ENCODE measurements at regions not wholly inside any gene's neighbourhood (a gene's known extent, or its start where the extent isn't known, plus 50 kb on each side); places are given as distances from the start of the nearest gene placed in this dataset.
"Not testable (repeated sequence)": the region's sequence is repeated elsewhere in the genome, so short reads cannot be mapped to it uniquely, and the experiment has no call there.

GRCh38 chr5:17012289-17012688 lies 76.2 kb upstream of the MYO10 start:
- WGBS (ENCODE audit: insufficient coverage, insufficient read length), result no CpG with 5 or more reads among the region's 3 CpGs
- H3K9me3 ChIP-seq (ENCODE audit: control insufficient read depth, insufficient read depth, low read length), result no peaks in the 10 kb centered on the region
- no peaks in the 10 kb centered on the region for H3K27me3 ChIP-seq (ENCODE audit: control insufficient read depth, insufficient read depth, low read length)
- no peaks in the 10 kb centered on the region for H3K36me3 ChIP-seq (ENCODE audit: control insufficient read depth, insufficient read depth, low read length)
- H3K4me3 ChIP-seq (ENCODE audit: low read length), result no peak overlapping the region
- DNase-seq (ENCODE audit: low read depth, low spot score), result no peak
- H3K4me1 ChIP-seq (ENCODE audit: control insufficient read depth, insufficient read depth, low read length), result no peaks in the 10 kb centered on the region
- H3K27ac ChIP-seq (ENCODE audit: low read length), result no peak overlapping the region

DNA sequence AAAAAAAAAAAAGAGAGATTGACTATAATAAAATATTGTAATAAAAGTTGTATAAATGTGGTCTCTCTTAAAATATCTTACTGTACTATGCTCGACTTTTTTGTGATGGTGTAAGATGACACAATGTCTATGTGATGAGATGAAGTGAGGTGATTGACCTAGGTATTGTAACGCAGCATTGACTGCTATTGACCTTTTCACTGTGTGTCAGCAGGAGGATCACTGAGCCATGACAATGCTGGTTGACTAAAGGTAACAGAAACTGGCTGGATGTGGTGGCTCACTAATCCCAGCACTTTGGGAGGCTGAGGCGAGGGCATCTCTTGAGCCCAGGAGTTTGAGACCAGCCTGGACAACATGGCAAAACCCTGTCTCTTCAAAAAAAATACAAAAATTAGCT lies 78.6 kb upstream of the MYO10 start:
- Histone ChIP-seq H3K4me1 (ENCODE audit: control insufficient read depth, insufficient read depth, low read length) (no peaks in the 10 kb centered on the region), H3K27me3 (ENCODE audit: control insufficient read depth, insufficient read depth, low read length) (no peaks in the 10 kb centered on the region), H3K4me3 (ENCODE audit: low read length) (no peak overlapping the region), H3K36me3 (ENCODE audit: control insufficient read depth, insufficient read depth, low read length) (no peaks in the 10 kb centered on the region), H3K9me3 (ENCODE audit: control insufficient read depth, insufficient read depth, low read length) (no peaks in the 10 kb centered on the region), H3K27ac (ENCODE audit: low read length) (no peak overlapping the region)
- WGBS (ENCODE audit: insufficient coverage, insufficient read length), result no CpG with 5 or more reads among the region's 3 CpGs
- no peak for DNase-seq (ENCODE audit: low read depth, low spot score)

GRCh38 chr5:17018871-17019270 lies 82.8 kb upstream of the MYO10 start:
- no peak for DNase-seq (ENCODE audit: low read depth, low spot score)
- Histone ChIP-seq H3K9me3 (ENCODE audit: control insufficient read depth, insufficient read depth, low read length) (no peaks in the 10 kb centered on the region), H3K36me3 (ENCODE audit: control insufficient read depth, insufficient read depth, low read length) (no peaks in the 10 kb centered on the region), H3K4me1 (ENCODE audit: control insufficient read depth, insufficient read depth, low read length) (no peaks in the 10 kb centered on the region), H3K4me3 (ENCODE audit: low read length) (no peak overlapping the region), H3K27ac (ENCODE audit: low read length) (no peak overlapping the region), H3K27me3 (ENCODE audit: control insufficient read depth, insufficient read depth, low read length) (no peaks in the 10 kb centered on the region)
- WGBS (ENCODE audit: insufficient coverage, insufficient read length), result no CpG with 5 or more reads among the region's 1 CpG

GRCh38 chr5:17019324-17019723 lies 83.2 kb upstream of the MYO10 start:
- Histone ChIP-seq H3K36me3 (ENCODE audit: control insufficient read depth, insufficient read depth, low read length) (no peaks in the 10 kb centered on the region), H3K9me3 (ENCODE audit: control insufficient read depth, insufficient read depth, low read length) (no peaks in the 10 kb centered on the region), H3K27me3 (ENCODE audit: control insufficient read depth, insufficient read depth, low read length) (no peaks in the 10 kb centered on the region), H3K4me3 (ENCODE audit: low read length) (no peak overlapping the region), H3K4me1 (ENCODE audit: control insufficient read depth, insufficient read depth, low read length) (no peaks in the 10 kb centered on the region), H3K27ac (ENCODE audit: low read length) (no peak overlapping the region)
- no peak for DNase-seq (ENCODE audit: low read depth, low spot score)
- no CpG with 5 or more reads among the region's 6 CpGs for WGBS (ENCODE audit: insufficient coverage, insufficient read length)

DNA sequence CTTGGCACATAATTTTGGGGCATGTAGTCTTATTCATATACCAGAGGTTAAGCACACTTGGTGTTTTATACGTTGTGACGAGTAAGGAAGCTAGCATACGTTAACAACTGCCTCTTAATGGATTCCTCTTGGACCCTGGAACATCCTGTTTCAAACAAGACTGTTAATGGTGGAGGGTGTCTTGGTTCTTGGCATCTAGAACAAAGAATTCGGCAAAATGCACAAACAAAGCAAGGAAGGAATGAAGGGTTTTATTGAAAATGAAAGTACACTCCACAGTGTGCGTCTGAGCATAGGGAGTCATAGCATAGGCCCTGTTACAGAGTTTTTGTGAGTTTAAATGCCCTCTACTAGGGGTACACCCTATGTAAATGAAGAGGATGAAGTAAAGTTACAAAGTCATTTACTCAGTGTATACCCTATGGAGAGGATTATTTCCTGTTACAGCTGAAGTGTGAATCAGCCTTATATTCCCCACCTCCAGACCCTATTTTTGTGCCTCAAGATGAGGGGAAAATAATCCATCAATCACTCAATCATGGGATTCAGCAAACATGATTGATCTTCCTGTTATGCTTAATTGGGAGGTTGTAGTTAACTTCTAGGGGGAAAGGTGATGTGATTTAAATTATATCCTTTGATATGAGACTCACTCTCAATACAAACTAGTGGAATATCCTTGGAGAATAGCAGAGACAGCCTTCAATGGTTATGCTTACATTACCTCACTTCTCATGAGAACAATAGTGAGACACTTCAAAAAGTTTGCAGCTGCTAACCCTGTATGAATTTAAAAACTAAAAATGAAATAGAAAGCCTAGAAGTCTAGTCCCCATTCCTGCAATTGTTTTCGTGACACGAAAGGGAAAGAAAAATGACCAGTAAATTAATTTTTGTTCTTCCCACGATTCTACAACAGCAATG lies 84.9 kb upstream of the MYO10 start:
- Histone ChIP-seq H3K36me3 (ENCODE audit: control insufficient read depth, insufficient read depth, low read length) (no peaks in the 10 kb centered on the region), H3K4me3 (ENCODE audit: low read length) (no peak overlapping the region), H3K27ac (ENCODE audit: low read length) (no peak overlapping the region), H3K27me3 (ENCODE audit: control insufficient read depth, insufficient read depth, low read length) (no peaks in the 10 kb centered on the region), H3K9me3 (ENCODE audit: control insufficient read depth, insufficient read depth, low read length) (no peaks in the 10 kb centered on the region), H3K4me1 (ENCODE audit: control insufficient read depth, insufficient read depth, low read length) (no peaks in the 10 kb centered on the region)
- no peak for DNase-seq (ENCODE audit: low read depth, low spot score)
- no CpG with 5 or more reads among the region's 8 CpGs for WGBS (ENCODE audit: insufficient coverage, insufficient read length)

GRCh38 chr5:17021602-17021932 lies 85.5 kb upstream of the MYO10 start:
- Histone ChIP-seq H3K4me1 (ENCODE audit: control insufficient read depth, insufficient read depth, low read length) (no peaks in the 10 kb centered on the region), H3K27me3 (ENCODE audit: control insufficient read depth, insufficient read depth, low read length) (no peaks in the 10 kb centered on the region), H3K9me3 (ENCODE audit: control insufficient read depth, insufficient read depth, low read length) (no peaks in the 10 kb centered on the region), H3K27ac (ENCODE audit: low read length) (no peak overlapping the region), H3K4me3 (ENCODE audit: low read length) (no peak overlapping the region), H3K36me3 (ENCODE audit: control insufficient read depth, insufficient read depth, low read length) (no peaks in the 10 kb centered on the region)
- no peak for DNase-seq (ENCODE audit: low read depth, low spot score)

DNA sequence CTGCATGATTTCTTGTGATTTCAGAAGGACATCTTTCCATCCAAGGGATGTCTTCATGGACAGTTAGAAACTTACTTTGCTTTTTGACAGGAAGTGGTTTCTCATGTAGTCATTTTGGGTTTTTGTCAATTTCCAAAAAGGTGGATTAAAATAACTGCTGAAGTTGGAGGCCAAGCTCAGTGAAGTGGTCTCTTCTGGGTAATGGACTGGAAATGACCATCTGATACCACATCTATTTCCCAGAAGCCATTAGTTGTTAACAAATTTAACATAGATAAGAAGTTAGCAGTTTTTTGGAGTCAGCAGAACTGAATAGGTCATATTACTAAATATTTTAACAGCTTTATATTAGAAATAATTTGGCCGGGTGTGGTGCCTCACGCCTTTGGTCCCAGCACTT lies 86.2 kb upstream of the MYO10 start:
- Histone ChIP-seq H3K4me3 (ENCODE audit: low read length) (no peak overlapping the region), H3K27me3 (ENCODE audit: control insufficient read depth, insufficient read depth, low read length) (no peaks in the 10 kb centered on the region), H3K4me1 (ENCODE audit: control insufficient read depth, insufficient read depth, low read length) (no peaks in the 10 kb centered on the region), H3K9me3 (ENCODE audit: control insufficient read depth, insufficient read depth, low read length) (no peaks in the 10 kb centered on the region), H3K27ac (ENCODE audit: low read length) (no peak overlapping the region), H3K36me3 (ENCODE audit: control insufficient read depth, insufficient read depth, low read length) (no peaks in the 10 kb centered on the region)
- no CpG with 5 or more reads among the region's 2 CpGs for whole genome bisulfite sequencing (ENCODE audit: insufficient coverage, insufficient read length)
- DNase-seq (ENCODE audit: low read depth, low spot score), result no peak

DNA sequence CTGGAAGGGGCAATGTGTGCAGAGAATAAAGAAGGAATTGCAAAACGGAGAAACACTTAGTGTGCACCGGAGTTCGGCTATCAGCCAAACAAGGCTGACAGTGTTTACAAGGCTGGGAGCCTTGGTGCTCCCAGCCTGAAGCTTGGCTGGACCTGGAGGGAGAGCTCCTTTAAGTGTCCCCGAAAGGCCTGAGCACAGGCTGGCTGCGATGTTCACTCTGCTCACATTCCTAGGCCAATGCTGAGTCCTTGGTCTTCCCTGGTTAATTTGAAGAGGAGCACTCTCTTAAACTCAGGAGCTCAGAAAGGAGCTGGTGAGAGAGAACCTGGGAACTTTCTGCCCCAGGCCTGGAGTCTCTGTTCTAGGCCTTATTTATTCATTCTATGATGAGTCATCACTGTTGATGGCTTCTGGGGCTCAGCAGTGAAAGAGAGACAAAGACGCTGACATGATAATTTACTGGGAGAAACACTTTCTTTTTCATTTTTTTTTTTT lies 88.6 kb upstream of the MYO10 start:
- Histone ChIP-seq H3K4me3 (ENCODE audit: low read length) (no peak overlapping the region), H3K27ac (ENCODE audit: low read length) (no peak overlapping the region), H3K9me3 (ENCODE audit: control insufficient read depth, insufficient read depth, low read length) (no peaks in the 10 kb centered on the region), H3K36me3 (ENCODE audit: control insufficient read depth, insufficient read depth, low read length) (no peaks in the 10 kb centered on the region), H3K27me3 (ENCODE audit: control insufficient read depth, insufficient read depth, low read length) (no peaks in the 10 kb centered on the region), H3K4me1 (ENCODE audit: control insufficient read depth, insufficient read depth, low read length) (no peaks in the 10 kb centered on the region)
- no peak for DNase-seq (ENCODE audit: low read depth, low spot score)
- WGBS (ENCODE audit: insufficient coverage, insufficient read length), result no CpG with 5 or more reads among the region's 6 CpGs

- not testable (repeated sequence) for H3K4me3 ChIP-seq (ENCODE audit: low read length); H3K36me3 ChIP-seq (ENCODE audit: control insufficient read depth, insufficient read depth, low read length); H3K27ac ChIP-seq (ENCODE audit: low read length); H3K27me3 ChIP-seq (ENCODE audit: control insufficient read depth, insufficient read depth, low read length); H3K4me1 ChIP-seq (ENCODE audit: control insufficient read depth, insufficient read depth, low read length); DNase-seq (ENCODE audit: low read depth, low spot score); H3K9me3 ChIP-seq (ENCODE audit: control insufficient read depth, insufficient read depth, low read length)
- no CpG with 5 or more reads among the region's 24 CpGs for WGBS (ENCODE audit: insufficient coverage, insufficient read length)
These were observed 95.7 kb upstream of the MYO10 start for GRCh38 chr5:17031659-17032277.

DNA sequence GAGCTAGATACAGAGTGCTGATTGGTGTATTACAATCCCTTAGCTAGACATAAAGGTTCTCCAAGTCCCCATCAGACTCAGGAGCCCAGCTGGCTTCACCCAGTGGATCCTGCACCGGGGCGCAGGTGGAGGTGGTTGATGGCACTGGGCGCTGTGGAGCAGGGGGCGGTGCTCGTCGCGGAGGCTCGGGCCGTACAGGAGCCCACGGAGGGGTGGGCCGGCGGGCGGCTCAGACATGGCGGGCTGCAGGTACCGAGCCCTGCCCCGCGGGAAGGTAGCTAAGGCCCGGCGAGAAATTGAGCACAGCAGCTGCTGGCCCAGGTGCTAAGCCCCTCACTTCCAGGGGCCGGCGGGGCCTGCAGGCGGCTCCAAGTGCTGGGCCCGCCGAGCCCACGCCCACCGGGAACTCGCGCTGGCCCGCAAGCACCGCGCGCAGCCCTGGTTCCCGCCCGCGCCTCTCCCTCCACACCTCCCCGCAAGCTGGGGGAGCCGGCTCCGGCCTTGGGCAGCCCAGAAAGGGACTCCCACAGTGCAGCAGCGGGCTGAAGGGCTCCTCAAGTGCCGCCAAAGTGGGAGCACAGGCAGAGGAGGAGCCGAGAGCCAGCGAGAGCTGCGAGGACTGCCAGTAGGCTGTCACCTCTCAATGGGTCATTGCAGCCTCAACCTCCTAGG lies 96.4 kb upstream of the MYO10 start:
- no CpG with 5 or more reads among the region's 43 CpGs for WGBS (ENCODE audit: insufficient coverage, insufficient read length)
- H3K4me1 ChIP-seq (ENCODE audit: control insufficient read depth, insufficient read depth, low read length); H3K27me3 ChIP-seq (ENCODE audit: control insufficient read depth, insufficient read depth, low read length); H3K4me3 ChIP-seq (ENCODE audit: low read length); H3K9me3 ChIP-seq (ENCODE audit: control insufficient read depth, insufficient read depth, low read length); DNase-seq (ENCODE audit: low read depth, low spot score); H3K27ac ChIP-seq (ENCODE audit: low read length); H3K36me3 ChIP-seq (ENCODE audit: control insufficient read depth, insufficient read depth, low read length): not testable (repeated sequence)

Data from iPS DF 6.9 (cell line).